Upper lobe of right lung (tissue), 1 donor: ENCODE measurements at regions not wholly inside any gene's neighbourhood (a gene's known extent, or its start where the extent isn't known, plus 50 kb on each side); places are given as distances from the start of the nearest gene placed in this dataset.
"Not testable (repeated sequence)": the region's sequence is repeated elsewhere in the genome, so short reads cannot be mapped to it uniquely, and the experiment has no call there.

Experiments
- ATAC-seq: fragments of 200-7000 bp; cut with Tn5 transposase; one replicate; pipeline ENCODE4 v1.9.1; 2020; ENCODE audit warnings: mild to moderate bottlenecking, moderate library complexity
- DNase-seq: peaks from one replicate; pipeline ENCODE4 v3.0.0-alpha.2; 2020
- H3K27ac ChIP-seq: fragments of 200-600 bp; one replicate; pipeline ENCODE4 v1.8.0; 2022
- H3K27me3 ChIP-seq: fragments of 200-600 bp; one replicate; pipeline ENCODE4 v1.8.0; 2022; ENCODE audit warnings: mild to moderate bottlenecking
- H3K36me3 ChIP-seq: fragments of 200-600 bp; one replicate; pipeline ENCODE4 v1.8.0; 2022
- H3K4me1 ChIP-seq: fragments of 200-600 bp; one replicate; pipeline ENCODE4 v1.8.0; 2022
- H3K4me3 ChIP-seq: fragments of 200-600 bp; one replicate; pipeline ENCODE4 v1.8.0; 2022; ENCODE audit warnings: mild to moderate bottlenecking
- H3K9me3 ChIP-seq: fragments of 200-600 bp; one replicate; pipeline ENCODE4 v1.8.0; 2022
- intact Hi-C: fragments of 100-400 bp; cut with DNase I; formaldehyde crosslinking; loops from one replicate; pipeline ENCODE4 v1.11.0; 2022
- TF ChIP-seq, protein P1 (sequence below): fragments of 200-600 bp; IDR thresholded peaks from one replicate; pipeline ENCODE4 v1.8.0; 2022; ENCODE audit warnings: antibody characterized with exemption
- donor health status: DM: no; HTN: yes; CAD: no; lungs with severe emphysema.

DNA sequence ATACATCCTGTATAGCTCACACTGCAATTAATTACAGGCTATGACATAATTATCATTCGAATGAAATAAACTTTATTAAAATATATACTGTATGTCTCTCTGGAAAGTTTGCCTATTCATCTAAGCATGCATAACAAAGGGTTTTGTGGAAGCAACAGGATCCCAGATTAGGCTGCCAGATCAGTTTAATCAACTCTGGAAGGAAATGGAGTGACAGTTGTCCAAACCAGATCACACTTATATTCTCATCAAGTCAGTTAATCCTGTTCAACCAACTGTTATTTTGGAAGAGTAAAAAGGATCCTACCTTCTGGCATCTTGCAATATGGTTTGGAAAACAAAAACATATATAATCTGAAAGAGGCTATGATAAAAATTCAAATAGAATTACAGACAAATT lies 312.2 kb downstream of the FAT4 start:
- H3K4me1 ChIP-seq = no peaks in the 10 kb centered on the region
- H3K9me3 ChIP-seq = no peaks in the 10 kb centered on the region
- no peaks in the 10 kb centered on the region for H3K27me3 ChIP-seq
- DNase-seq (no peak), ATAC-seq (no peak)
- H3K36me3 ChIP-seq = no peaks in the 10 kb centered on the region
- H3K27ac ChIP-seq = no peak overlapping the region
- H3K4me3 ChIP-seq = no peak overlapping the region
- intact Hi-C loops = no loop called here
- TF ChIP-seq, protein P1, sequence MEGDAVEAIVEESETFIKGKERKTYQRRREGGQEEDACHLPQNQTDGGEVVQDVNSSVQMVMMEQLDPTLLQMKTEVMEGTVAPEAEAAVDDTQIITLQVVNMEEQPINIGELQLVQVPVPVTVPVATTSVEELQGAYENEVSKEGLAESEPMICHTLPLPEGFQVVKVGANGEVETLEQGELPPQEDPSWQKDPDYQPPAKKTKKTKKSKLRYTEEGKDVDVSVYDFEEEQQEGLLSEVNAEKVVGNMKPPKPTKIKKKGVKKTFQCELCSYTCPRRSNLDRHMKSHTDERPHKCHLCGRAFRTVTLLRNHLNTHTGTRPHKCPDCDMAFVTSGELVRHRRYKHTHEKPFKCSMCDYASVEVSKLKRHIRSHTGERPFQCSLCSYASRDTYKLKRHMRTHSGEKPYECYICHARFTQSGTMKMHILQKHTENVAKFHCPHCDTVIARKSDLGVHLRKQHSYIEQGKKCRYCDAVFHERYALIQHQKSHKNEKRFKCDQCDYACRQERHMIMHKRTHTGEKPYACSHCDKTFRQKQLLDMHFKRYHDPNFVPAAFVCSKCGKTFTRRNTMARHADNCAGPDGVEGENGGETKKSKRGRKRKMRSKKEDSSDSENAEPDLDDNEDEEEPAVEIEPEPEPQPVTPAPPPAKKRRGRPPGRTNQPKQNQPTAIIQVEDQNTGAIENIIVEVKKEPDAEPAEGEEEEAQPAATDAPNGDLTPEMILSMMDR = no peak

DNA sequence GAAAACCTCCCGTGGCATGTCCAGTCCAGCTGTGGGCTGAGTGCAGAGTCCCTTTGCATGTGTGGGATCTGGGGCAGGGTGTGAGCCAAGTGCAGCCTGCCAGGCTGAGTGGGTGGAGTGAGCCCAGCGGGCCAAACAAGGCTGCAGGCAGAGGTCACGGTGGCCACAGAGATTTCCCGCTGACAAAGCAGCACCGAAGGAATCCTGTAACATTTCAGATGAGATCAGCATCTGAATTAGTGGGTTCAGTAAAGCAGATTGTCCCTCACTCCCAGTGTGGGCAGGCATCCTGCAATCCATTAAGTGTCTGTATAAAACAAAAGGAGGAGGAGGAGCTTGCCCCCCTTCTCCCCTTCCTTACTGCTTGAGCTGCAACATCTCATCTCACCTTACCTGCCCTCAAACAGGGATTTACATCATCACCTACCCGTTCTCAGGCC lies 324.4 kb downstream of the FAT4 start:
- Histone ChIP-seq H3K4me1 (no peaks in the 10 kb centered on the region), H3K4me3 (no peak overlapping the region), H3K36me3 (no peaks in the 10 kb centered on the region), H3K9me3 (no peaks in the 10 kb centered on the region), H3K27ac (no peak overlapping the region), H3K27me3 (no peaks in the 10 kb centered on the region)
- DNase-seq (no peak), ATAC-seq (peak; percentile 39)
- TF ChIP-seq, protein P1 = no peak
- intact Hi-C loops = no loop called here

DNA sequence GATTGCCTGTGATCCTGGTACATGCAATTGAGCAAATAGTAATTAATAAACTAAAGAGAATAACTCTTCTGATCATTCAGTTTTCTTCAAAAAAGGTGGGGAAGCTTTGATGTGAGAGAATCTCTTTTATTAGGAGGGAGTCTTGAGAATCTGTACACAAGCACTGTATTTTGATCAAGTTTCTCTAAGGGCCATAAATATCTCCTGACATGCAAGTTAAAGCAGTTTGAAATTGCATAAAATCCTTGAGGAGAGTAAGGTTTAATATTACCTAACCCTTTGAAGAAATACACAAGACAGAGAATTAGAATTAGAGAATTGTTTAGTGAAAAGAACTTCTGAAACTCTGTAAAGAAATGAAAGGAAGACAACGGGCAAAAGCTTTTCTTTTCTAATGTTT lies 326.9 kb downstream of the FAT4 start:
- ATAC-seq (no peak), DNase-seq (no peak)
- Histone ChIP-seq H3K36me3 (no peaks in the 10 kb centered on the region), H3K27me3 (no peaks in the 10 kb centered on the region), H3K9me3 (no peaks in the 10 kb centered on the region), H3K27ac (no peak overlapping the region), H3K4me1 (no peaks in the 10 kb centered on the region), H3K4me3 (no peak overlapping the region)
- TF ChIP-seq, protein P1 = no peak
- intact Hi-C loops = no loop called here

DNA sequence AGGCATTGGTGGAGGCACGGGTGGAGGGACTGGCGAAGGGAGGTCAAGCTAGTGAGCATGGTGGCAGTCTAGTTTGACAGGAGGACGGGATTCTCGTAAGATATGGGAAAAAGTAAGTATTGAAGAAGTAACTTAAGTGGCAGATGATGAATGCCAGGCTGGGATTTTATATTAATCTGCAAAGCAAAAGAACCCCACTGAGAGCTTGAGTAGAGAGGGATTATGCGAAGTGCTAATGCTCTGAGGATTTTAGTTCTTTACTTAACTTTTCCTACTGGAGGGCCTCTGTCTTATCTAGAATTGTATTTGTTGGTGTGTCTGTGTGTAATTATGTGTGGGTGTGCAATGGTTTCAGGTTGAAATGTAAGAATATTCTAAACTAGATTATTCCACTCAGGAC lies 327.9 kb downstream of the FAT4 start:
- intact Hi-C loops = no loop called here
- TF ChIP-seq, protein P1 = no peak
- no peak overlapping the region for H3K4me3 ChIP-seq
- H3K27me3 ChIP-seq = no peaks in the 10 kb centered on the region
- H3K27ac ChIP-seq = no peak overlapping the region
- no peaks in the 10 kb centered on the region for H3K36me3 ChIP-seq
- no peak for DNase-seq
- H3K9me3 ChIP-seq = no peaks in the 10 kb centered on the region
- ATAC-seq = no peak
- H3K4me1 ChIP-seq = no peaks in the 10 kb centered on the region

DNA sequence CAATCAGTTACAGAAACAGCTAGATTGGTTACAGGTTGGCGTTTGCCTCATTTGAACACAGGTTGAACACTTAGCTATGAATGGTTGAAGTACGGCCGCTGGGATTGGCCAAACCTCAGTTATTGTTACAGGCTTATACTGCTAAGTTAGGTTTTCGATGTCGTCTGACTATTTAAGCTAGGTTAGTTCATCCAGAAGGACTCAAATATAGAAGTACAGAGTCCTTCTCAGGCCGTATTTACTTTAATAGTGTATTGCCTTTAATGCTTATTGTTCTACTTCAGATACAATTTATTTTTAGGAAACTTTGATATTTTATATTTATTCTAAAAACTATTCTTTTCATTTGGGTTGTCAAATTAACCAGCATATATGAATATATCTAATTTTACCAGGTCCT lies 334.7 kb downstream of the FAT4 start:
- no peaks in the 10 kb centered on the region for H3K27me3 ChIP-seq
- H3K27ac ChIP-seq = no peak overlapping the region
- DNase-seq (no peak), ATAC-seq (no peak)
- H3K4me3 ChIP-seq = no peak overlapping the region
- intact Hi-C loops = no loop called here
- no peaks in the 10 kb centered on the region for H3K4me1 ChIP-seq
- TF ChIP-seq, protein P1 = no peak
- no peaks in the 10 kb centered on the region for H3K36me3 ChIP-seq
- no peaks in the 10 kb centered on the region for H3K9me3 ChIP-seq

DNA sequence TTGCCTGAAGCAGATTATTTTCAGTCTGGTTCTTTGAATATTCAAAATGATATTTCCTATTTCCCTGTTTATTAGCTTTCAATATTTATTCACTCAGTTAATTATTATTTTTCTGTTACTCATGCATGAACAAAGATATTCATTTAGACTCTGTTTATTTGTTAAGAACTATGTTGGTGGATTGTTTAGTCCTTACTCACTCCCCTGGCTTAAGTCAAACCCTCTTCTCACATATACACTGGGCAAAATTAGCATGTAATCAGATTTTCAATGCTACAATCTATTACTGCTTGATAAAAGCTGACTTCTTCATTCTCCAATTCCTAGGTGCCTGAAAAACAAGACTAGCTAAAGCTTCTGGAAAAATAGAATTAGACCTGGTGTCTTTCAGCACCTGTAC lies 335.8 kb downstream of the FAT4 start:
- H3K4me1 ChIP-seq = no peaks in the 10 kb centered on the region
- intact Hi-C loops = no loop called here
- TF ChIP-seq, protein P1 = no peak

DNA sequence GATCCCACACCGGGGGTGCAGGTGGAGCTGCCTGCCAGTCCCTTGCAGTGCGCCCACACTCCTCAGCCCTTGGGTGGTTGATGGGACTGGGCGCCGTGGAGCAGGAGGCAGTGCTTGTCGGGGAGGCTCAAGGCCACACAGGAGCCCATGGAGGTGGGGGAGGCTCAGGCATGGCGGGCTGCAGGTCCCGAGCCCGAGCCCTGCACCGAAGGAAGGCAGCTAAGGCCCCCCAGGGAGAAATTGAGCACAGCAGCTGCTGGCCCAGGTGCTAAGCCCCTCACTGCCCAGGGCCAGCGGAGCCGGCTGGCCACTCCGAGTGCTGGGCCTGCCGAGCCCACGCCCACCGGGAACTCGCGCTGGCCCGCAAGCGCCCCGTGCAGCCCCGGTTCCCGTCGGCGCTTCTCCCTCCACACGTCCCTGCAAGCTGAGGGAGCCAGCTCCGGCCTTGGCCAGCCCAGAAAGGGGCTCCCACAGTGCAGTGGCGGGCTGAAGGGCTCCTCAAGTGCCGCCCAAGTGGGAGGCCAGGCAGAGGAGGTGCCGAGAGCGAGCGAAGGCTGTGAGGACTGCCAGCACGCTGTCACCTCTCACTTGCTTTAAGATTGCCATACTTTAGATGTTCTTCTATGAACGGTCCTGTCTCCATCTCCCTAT lies 337.1 kb downstream of the FAT4 start:
- H3K27ac ChIP-seq, ATAC-seq, H3K4me3 ChIP-seq, H3K4me1 ChIP-seq, intact Hi-C loops, H3K27me3 ChIP-seq, H3K36me3 ChIP-seq, H3K9me3 ChIP-seq: not testable (repeated sequence)
- peak; percentile 52 for DNase-seq

More for the DNA sequence above, 335.8 kb downstream of the FAT4 start:
- Histone ChIP-seq H3K36me3 (no peaks in the 10 kb centered on the region), H3K4me3 (no peak overlapping the region), H3K9me3 (no peaks in the 10 kb centered on the region), H3K27me3 (no peaks in the 10 kb centered on the region), H3K27ac (no peak overlapping the region)
- no peak for DNase-seq
- no peak for ATAC-seq
